Ishikawa (cell line): ENCODE measurements at regions not wholly inside any gene's neighbourhood (a gene's known extent, or its start where the extent isn't known, plus 50 kb on each side); places are given as distances from the start of the nearest gene placed in this dataset.

ENCODE experiments used
- CEBPB ChIP-seq: IDR thresholded peaks from 2 replicates; pipeline ENCODE4 v1.6.1; 2012
- CREB1 ChIP-seq: IDR thresholded peaks from 2 replicates; pipeline ENCODE4 v1.6.1; 2012; ENCODE audit warnings: low read depth
- EGR1 ChIP-seq: IDR thresholded peaks from 2 replicates; pipeline ENCODE4 v1.6.1; 2012
- EP300 ChIP-seq: IDR thresholded peaks from 2 replicates; pipeline ENCODE4 v1.6.1; 2012; ENCODE audit warnings: borderline replicate concordance
- FOXM1 ChIP-seq: IDR thresholded peaks from 2 replicates; pipeline ENCODE4 v1.6.1; 2012; ENCODE audit warnings: low read depth, borderline replicate concordance
- NFIC ChIP-seq: IDR thresholded peaks from 2 replicates; pipeline ENCODE4 v1.6.1; 2012
- RAD21 ChIP-seq: IDR thresholded peaks from 2 replicates; pipeline ENCODE4 v1.6.1; 2012; ENCODE audit warnings: low read depth
- TAF1 ChIP-seq: IDR thresholded peaks from 2 replicates; pipeline ENCODE4 v1.6.1; 2012; ENCODE audit warnings: low read depth, mild to moderate bottlenecking
- TEAD4 ChIP-seq: IDR thresholded peaks from 2 replicates; pipeline ENCODE4 v1.6.1; 2012
- YY1 ChIP-seq: IDR thresholded peaks from 2 replicates; pipeline ENCODE4 v1.6.1; 2012; ENCODE audit warnings: low read depth
- ZBTB7A ChIP-seq: IDR thresholded peaks from 2 replicates; pipeline ENCODE4 v1.6.1; 2012; ENCODE audit warnings: low read depth
- TF ChIP-seq, protein P1 (sequence below): IDR thresholded peaks from 2 replicates; pipeline ENCODE4 v1.6.1; 2012; ENCODE audit warnings: low read depth, mild to moderate bottlenecking
- TF ChIP-seq, protein P2 (sequence below): IDR thresholded peaks from 2 replicates; pipeline ENCODE4 v1.6.1; 2012
- TF ChIP-seq, protein P3 (sequence below): IDR thresholded peaks from 2 replicates; pipeline ENCODE4 v1.6.1; 2012

DNA sequence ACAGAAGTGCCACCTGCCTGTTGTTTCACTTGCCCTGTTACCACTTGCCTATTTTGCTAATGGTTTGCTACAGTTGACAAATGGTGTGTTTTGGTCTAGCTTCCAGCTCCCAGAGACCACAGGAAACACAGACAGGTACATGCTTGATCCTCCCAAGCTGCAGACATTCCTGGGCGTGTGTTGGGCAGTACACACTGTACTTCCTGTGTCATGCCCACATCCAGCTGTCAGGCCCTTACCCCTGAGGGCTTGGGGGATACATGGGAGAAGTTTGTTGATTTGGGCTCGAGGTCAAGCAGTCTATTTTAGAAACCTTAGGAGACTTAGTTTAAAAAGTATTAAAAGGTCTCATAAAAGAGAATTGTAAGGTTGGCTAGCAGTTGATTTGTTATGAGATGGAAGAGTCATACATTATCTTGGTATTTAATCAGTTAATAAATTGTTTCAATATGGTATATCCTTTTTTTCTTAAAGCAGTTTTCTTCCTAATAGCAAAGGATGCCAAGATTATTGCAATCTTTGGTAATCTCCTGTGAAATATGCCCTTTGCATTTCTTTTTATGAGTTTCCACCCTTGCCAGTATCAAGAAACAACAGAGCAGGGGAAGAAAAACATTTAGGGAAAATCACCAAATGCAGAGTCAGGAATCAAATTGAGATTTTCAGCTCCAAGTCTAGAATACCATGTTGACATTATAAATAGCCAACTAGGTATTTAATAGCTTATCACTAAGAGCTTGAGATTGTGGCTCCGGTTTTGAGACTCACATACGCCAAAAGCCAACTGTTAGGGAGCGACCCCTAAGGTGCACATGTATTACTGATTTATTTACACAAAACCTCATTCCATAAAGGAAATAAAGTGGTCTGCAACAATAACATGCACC, 52.3 kb upstream of the CD180 start:
- no peak for TF ChIP-seq RAD21
- TF ChIP-seq NFIC: no peak
- TF ChIP-seq EP300: no peak
- TF ChIP-seq TAF1: no peak
- no peak for TF ChIP-seq ZBTB7A
- TF ChIP-seq, protein P1, sequence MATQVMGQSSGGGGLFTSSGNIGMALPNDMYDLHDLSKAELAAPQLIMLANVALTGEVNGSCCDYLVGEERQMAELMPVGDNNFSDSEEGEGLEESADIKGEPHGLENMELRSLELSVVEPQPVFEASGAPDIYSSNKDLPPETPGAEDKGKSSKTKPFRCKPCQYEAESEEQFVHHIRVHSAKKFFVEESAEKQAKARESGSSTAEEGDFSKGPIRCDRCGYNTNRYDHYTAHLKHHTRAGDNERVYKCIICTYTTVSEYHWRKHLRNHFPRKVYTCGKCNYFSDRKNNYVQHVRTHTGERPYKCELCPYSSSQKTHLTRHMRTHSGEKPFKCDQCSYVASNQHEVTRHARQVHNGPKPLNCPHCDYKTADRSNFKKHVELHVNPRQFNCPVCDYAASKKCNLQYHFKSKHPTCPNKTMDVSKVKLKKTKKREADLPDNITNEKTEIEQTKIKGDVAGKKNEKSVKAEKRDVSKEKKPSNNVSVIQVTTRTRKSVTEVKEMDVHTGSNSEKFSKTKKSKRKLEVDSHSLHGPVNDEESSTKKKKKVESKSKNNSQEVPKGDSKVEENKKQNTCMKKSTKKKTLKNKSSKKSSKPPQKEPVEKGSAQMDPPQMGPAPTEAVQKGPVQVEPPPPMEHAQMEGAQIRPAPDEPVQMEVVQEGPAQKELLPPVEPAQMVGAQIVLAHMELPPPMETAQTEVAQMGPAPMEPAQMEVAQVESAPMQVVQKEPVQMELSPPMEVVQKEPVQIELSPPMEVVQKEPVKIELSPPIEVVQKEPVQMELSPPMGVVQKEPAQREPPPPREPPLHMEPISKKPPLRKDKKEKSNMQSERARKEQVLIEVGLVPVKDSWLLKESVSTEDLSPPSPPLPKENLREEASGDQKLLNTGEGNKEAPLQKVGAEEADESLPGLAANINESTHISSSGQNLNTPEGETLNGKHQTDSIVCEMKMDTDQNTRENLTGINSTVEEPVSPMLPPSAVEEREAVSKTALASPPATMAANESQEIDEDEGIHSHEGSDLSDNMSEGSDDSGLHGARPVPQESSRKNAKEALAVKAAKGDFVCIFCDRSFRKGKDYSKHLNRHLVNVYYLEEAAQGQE: no peak
- TF ChIP-seq, protein P2, sequence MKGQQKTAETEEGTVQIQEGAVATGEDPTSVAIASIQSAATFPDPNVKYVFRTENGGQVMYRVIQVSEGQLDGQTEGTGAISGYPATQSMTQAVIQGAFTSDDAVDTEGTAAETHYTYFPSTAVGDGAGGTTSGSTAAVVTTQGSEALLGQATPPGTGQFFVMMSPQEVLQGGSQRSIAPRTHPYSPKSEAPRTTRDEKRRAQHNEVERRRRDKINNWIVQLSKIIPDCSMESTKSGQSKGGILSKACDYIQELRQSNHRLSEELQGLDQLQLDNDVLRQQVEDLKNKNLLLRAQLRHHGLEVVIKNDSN: no peak
- no peak for TF ChIP-seq EGR1
- TF ChIP-seq CEBPB: no peak
- TF ChIP-seq CREB1: no peak
- TF ChIP-seq, protein P3, sequence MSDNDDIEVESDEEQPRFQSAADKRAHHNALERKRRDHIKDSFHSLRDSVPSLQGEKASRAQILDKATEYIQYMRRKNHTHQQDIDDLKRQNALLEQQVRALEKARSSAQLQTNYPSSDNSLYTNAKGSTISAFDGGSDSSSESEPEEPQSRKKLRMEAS: no peak
- no peak for TF ChIP-seq FOXM1
- TF ChIP-seq YY1: no peak
- TF ChIP-seq TEAD4: no peak
